Gastrocnemius medialis (tissue), 4 donors: ENCODE measurements at regions not wholly inside any gene's neighbourhood (a gene's known extent, or its start where the extent isn't known, plus 50 kb on each side); places are given as distances from the start of the nearest gene placed in this dataset.

Experiments used
- CTCF ChIP-seq, 5 experiments: fragments of 450-650 bp in 3 of 5; fragments of 200-600 bp in 2 of 5; sonication (generic) in 2 of 5; IDR thresholded peaks in 4 of 5; conservative IDR thresholded peaks in 1 of 5; 1 replicate in 4 of 5; 2 replicates in 1 of 5; pipeline ENCODE4 v1.5.1; 2016 to 2019; ENCODE audit warnings: antibody characterized with exemption in 5 of 5, mild to moderate bottlenecking in 3 of 5, moderate library complexity in 3 of 5
- POLR2A ChIP-seq, 2 donors: fragments of 450-650 bp; IDR thresholded peaks; one replicate each; pipeline ENCODE4 v1.6.1; 2017; ENCODE audit warnings: antibody characterized with exemption in 2 of 2, mild to moderate bottlenecking in 2 of 2, moderate library complexity in 2 of 2

GRCh38 chr5:39586185-39586584 is 161.4 kb upstream of the DAB2 start:
- TF ChIP-seq CTCF (IDR thresholded peaks at IDR 0.05 in 4 of 5, conservative IDR thresholded peaks at IDR 0.05 in 1 of 5) (no peak), POLR2A (IDR thresholded peaks at IDR 0.05) (no peak)
